WTC11 (cell line): ENCODE measurements at regions not wholly inside any gene's neighbourhood (a gene's known extent, or its start where the extent isn't known, plus 50 kb on each side); places are given as distances from the start of the nearest gene placed in this dataset.

Source experiments
- ATAC-seq: fragments of 200-7000 bp; cut with Tn5 transposase; 2 replicates; pipeline ENCODE4 v1.10.0; 2021; ENCODE audit warnings: mild to moderate bottlenecking, moderate library complexity
- CTCF ChIA-PET: fragments of 300-600 bp; sonication (Branson Sonifier 250); formaldehyde crosslinking; loops from one replicate; lab custom pipeline; 2021; ENCODE audit warnings: antibody characterized with exemption; lab: Charles Lee
- POLR2A ChIA-PET: fragments of 350-600 bp; sonication (Branson Sonifier 250); formaldehyde crosslinking; loops from one replicate; lab custom pipeline; 2021; ENCODE audit warnings: antibody characterized with exemption; lab: Charles Lee
- DNase-seq: peaks from one replicate; pipeline ENCODE4 v3.0.0; 2021; ENCODE audit warnings: low spot score
- H3K27ac Mint-ChIP-seq: 2 replicates; pipeline ENCODE4 v1.8.0; 2021; ENCODE audit warnings: mixed read lengths
- H3K27me3 Mint-ChIP-seq: 2 replicates; pipeline ENCODE4 v1.8.0; 2021; ENCODE audit warnings: low read depth, mild to moderate bottlenecking, moderate library complexity, mixed read lengths
- H3K36me3 Mint-ChIP-seq: 2 replicates; pipeline ENCODE4 v1.8.0; 2021; ENCODE audit warnings: mixed read lengths
- H3K4me1 Mint-ChIP-seq: 2 replicates; pipeline ENCODE4 v1.8.0; 2022; ENCODE audit warnings: mixed read lengths
- H3K4me3 Mint-ChIP-seq: 2 replicates; pipeline ENCODE4 v1.8.0; 2021; ENCODE audit warnings: mild to moderate bottlenecking, moderate library complexity, mixed read lengths
- H3K9me3 Mint-ChIP-seq: 2 replicates; pipeline ENCODE4 v1.8.0; 2021; ENCODE audit warnings: mixed read lengths
- ATF1 ChIP-seq: sonication (generic); formaldehyde crosslinking; IDR thresholded peaks from 2 replicates; pipeline ENCODE4 v1.8.1; 2023; ENCODE audit warnings: mild to moderate bottlenecking, moderate library complexity, missing genetic modification reagents
- ETV6 ChIP-seq: sonication (generic); formaldehyde crosslinking; IDR thresholded peaks from 2 replicates; pipeline ENCODE4 v1.8.1; 2022; ENCODE audit warnings: mild to moderate bottlenecking, missing genetic modification reagents
- FOXJ3 ChIP-seq: sonication (generic); formaldehyde crosslinking; IDR thresholded peaks from 2 replicates; pipeline ENCODE4 v1.9.0; 2021; ENCODE audit warnings: missing genetic modification reagents, mild to moderate bottlenecking, borderline replicate concordance
- GABPB1 ChIP-seq: sonication (generic); formaldehyde crosslinking; IDR thresholded peaks from 2 replicates; pipeline ENCODE4 v1.8.1; 2023; ENCODE audit warnings: mild to moderate bottlenecking, missing genetic modification reagents
- IRF2 ChIP-seq: sonication (generic); formaldehyde crosslinking; IDR thresholded peaks from 2 replicates; pipeline ENCODE4 v1.8.0; 2022; ENCODE audit warnings: low read depth, missing genetic modification reagents, borderline replicate concordance
- JAZF1 ChIP-seq: fragments of 250-450 bp; sonication (Bioruptor Pico); IDR thresholded peaks from 2 replicates; pipeline ENCODE4 v1.9.0; 2021; ENCODE audit warnings: moderate library complexity, mild to moderate bottlenecking, inconsistent platforms
- MXD4 ChIP-seq: fragments of 250-450 bp; sonication (Bioruptor Pico); IDR thresholded peaks from 2 replicates; pipeline ENCODE4 v1.8.0; 2021; ENCODE audit warnings: mild to moderate bottlenecking, moderate library complexity, borderline replicate concordance
- NFATC4 ChIP-seq: fragments of 250-450 bp; sonication (Bioruptor Pico); IDR thresholded peaks from 2 replicates; pipeline ENCODE4 v1.9.0; 2021; ENCODE audit warnings: mild to moderate bottlenecking
- NR1H2 ChIP-seq: sonication (generic); formaldehyde crosslinking; IDR thresholded peaks from 2 replicates; pipeline ENCODE4 v1.9.0; 2021; ENCODE audit warnings: mild to moderate bottlenecking, moderate library complexity, missing genetic modification reagents
- PRDM15 ChIP-seq: sonication (generic); formaldehyde crosslinking; IDR thresholded peaks from 2 replicates; pipeline ENCODE4 v1.8.0; 2022; ENCODE audit warnings: missing genetic modification reagents
- STAT6 ChIP-seq: sonication (generic); formaldehyde crosslinking; conservative IDR thresholded peaks from 2 replicates; pipeline ENCODE4 v1.8.1; 2023; ENCODE audit warnings: mild to moderate bottlenecking, low read depth, missing genetic modification reagents, moderate library complexity
- ZBTB21 ChIP-seq: sonication (generic); formaldehyde crosslinking; IDR thresholded peaks from 2 replicates; pipeline ENCODE4 v1.8.1; 2023; ENCODE audit warnings: mild to moderate bottlenecking, missing genetic modification reagents, borderline replicate concordance
- ZNF219 ChIP-seq: sonication (generic); formaldehyde crosslinking; IDR thresholded peaks from 2 replicates; pipeline ENCODE4 v1.8.0; 2023; ENCODE audit warnings: missing genetic modification reagents, mild to moderate bottlenecking, borderline replicate concordance
- ZNF263 ChIP-seq: sonication (generic); formaldehyde crosslinking; IDR thresholded peaks from 2 replicates; pipeline ENCODE4 v1.8.1; 2022; ENCODE audit warnings: low read depth, mild to moderate bottlenecking, moderate library complexity, missing genetic modification reagents
- ZNF396 ChIP-seq: fragments of 250-450 bp; sonication (Bioruptor Pico); IDR thresholded peaks from 2 replicates; pipeline ENCODE4 v1.8.0; 2021; ENCODE audit warnings: mild to moderate bottlenecking, moderate library complexity, borderline replicate concordance
- ZNF532 ChIP-seq: fragments of 250-450 bp; sonication (Bioruptor Pico); IDR thresholded peaks from 2 replicates; pipeline ENCODE4 v1.9.0; 2021; ENCODE audit warnings: mild to moderate bottlenecking, borderline replicate concordance
- TF ChIP-seq, protein P1 (sequence below): sonication (generic); formaldehyde crosslinking; IDR thresholded peaks from 2 replicates; pipeline ENCODE4 v1.8.1; 2023; ENCODE audit warnings: mild to moderate bottlenecking, missing genetic modification reagents, moderate library complexity
- TF ChIP-seq, protein P2 (sequence below): fragments of 250-450 bp; sonication (Bioruptor Pico); conservative IDR thresholded peaks from 2 replicates; pipeline ENCODE4 v1.9.0; 2021; ENCODE audit warnings: mild to moderate bottlenecking

DNA sequence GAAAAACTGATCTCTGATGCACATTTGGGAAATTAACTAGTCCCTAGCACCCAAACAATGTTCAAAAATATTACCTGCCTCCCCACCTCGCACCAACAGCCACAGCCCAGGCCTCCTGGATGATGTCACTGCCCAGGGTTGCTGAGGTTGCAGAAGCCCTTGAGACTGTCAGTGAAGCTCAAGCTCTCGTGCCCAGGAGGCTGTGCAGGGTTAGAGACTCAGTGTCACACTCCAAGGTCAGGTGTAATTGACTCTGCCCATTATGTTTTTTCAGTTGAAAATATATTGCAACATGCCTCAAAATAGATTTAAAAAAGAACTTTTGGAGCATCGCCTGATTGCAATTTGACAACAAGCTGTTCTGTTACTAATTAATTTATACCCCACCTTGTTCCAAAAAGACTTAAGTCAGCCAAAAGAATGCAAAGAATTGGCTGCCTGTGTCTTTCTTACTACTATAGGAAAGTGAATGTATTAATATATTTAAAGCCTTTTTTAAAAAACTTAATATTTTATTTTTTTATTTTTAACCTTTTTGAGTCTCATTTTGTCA lies 72.3 kb downstream of the CMAS start:
- TF ChIP-seq PRDM15 (CRISPR knock-in tag) (no peak), ZNF396 (CRISPR knock-in tag) (no peak), NFATC4 (no peak), ETV6 (CRISPR knock-in tag) (no peak), ZBTB21 (CRISPR knock-in tag) (no peak), IRF2 (CRISPR knock-in tag) (no peak), STAT6 (no peak), FOXJ3 (no peak), ZNF532 (no peak), MXD4 (CRISPR knock-in tag) (no peak), ZNF219 (no peak), ATF1 (CRISPR knock-in tag) (no peak), JAZF1 (no peak), ZNF263 (CRISPR knock-in tag) (no peak), NR1H2 (no peak), GABPB1 (CRISPR knock-in tag) (no peak)
- TF ChIP-seq, protein P1, sequence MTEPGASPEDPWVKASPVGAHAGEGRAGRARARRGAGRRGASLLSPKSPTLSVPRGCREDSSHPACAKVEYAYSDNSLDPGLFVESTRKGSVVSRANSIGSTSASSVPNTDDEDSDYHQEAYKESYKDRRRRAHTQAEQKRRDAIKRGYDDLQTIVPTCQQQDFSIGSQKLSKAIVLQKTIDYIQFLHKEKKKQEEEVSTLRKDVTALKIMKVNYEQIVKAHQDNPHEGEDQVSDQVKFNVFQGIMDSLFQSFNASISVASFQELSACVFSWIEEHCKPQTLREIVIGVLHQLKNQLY (CRISPR knock-in tag): no peak
- TF ChIP-seq, protein P2, sequence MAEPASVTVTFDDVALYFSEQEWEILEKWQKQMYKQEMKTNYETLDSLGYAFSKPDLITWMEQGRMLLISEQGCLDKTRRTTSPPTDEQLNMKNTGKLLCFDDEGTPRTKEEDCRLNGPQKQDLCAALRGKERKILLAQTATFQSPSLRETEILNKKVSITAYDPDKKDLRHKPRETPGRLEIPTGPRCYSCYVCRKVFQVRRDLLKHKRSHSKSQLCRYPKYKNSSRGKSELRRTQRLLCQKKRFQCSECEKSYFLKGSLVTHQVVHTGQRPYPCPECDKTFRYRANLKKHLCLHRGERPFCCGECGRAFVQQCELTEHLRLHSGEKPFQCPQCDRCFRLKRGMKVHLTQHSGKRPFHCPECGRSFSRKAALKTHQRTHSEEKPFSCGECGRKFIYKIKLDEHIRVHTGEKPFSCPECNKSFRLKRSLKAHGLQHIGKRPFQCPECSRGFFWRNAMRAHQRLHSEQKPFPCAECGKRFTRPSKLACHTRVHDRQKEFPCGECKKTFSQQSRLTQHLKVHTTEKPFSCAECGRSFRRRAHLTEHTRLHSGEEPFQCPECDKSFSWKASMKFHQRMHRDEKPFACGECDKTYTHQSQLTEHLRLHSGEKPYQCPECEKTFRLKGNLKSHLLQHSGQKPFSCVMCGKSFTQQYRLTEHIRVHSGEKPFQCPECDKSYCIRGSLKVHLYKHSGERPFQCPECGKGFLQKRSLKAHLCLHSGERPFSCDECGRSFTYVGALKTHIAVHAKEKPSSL (CRISPR knock-in tag): no peak
- Mint-ChIP-seq H3K27me3 (no peaks in the 10 kb centered on the region), H3K4me1 (no peaks in the 10 kb centered on the region), H3K27ac (no peak overlapping the region), H3K36me3 (no peaks in the 10 kb centered on the region), H3K4me3 (no peak overlapping the region), H3K9me3 (no peaks in the 10 kb centered on the region)
- ChIA-PET CTCF (interaction anchor here (1.8 kb wide), 1 partner anchor 217 kb away, joined by 5 read pairs; no protein-coding TSS in a partner anchor), POLR2A (no interaction called here)
- DNase-seq (no peak), ATAC-seq (no peak)
